ENCODE measurements at regions not wholly inside any gene's neighbourhood (a gene's known extent, or its start where the extent isn't known, plus 50 kb on each side); places are given as distances from the start of the nearest gene placed in this dataset.

DNA sequence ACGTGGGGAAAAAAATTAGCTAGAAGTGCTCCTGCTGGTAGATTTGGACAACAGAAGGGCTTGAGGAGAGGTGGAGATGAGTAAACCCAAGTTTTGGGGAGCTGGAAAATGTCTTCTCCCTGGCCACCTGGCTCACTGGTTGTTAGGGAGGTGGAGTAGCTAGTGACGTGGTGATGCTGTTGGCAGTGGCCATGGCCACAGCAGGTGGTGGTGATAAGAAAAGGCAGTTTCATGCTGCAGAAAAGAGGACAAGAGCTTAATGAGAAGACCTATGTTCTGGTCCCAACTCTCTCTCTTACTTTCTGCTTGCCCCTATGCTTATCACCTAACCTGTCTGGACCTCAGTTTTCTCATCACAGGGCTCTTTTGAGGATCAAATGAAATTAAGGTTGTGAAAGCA is 223.5 kb upstream of the N4BP1 start:
- no peak overlapping the region for H3K27ac ChIP-seq
- TF ChIP-seq, protein P1, sequence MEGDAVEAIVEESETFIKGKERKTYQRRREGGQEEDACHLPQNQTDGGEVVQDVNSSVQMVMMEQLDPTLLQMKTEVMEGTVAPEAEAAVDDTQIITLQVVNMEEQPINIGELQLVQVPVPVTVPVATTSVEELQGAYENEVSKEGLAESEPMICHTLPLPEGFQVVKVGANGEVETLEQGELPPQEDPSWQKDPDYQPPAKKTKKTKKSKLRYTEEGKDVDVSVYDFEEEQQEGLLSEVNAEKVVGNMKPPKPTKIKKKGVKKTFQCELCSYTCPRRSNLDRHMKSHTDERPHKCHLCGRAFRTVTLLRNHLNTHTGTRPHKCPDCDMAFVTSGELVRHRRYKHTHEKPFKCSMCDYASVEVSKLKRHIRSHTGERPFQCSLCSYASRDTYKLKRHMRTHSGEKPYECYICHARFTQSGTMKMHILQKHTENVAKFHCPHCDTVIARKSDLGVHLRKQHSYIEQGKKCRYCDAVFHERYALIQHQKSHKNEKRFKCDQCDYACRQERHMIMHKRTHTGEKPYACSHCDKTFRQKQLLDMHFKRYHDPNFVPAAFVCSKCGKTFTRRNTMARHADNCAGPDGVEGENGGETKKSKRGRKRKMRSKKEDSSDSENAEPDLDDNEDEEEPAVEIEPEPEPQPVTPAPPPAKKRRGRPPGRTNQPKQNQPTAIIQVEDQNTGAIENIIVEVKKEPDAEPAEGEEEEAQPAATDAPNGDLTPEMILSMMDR (conservative IDR thresholded peaks at IDR 0.05), result no peak

DNA sequence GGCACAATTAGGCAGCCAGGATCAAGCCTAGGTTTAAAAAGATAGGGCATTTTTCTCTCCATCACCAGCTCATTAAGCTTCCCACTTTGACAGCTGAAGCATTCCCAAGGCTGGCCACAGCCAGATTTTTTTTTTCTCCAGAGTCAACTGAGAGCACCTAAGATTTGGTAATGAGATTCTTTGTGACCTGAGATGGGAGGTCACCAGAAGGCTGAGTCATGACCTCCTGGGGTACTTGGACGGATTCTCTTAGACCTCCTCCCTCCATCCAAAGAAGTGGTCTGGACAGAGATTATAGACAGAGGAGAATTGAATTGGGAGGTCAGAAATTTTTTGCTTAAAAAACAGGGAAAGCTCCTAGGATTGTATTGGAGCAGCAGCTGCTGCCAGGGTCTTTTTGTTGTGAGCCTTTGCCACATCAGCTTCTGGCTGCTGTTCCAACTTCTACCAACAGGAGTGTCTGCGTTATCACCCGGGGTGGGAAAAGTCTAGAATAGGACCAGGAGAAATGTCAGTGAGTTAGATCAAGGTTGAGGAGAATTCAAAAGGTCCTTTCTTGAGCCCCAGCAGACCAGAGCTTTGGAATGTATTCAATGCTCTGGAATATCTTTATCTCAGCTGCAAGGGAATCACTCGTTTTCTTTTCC is 221.2 kb upstream of the N4BP1 start:
- TF ChIP-seq, protein P1 (conservative IDR thresholded peaks at IDR 0.05), result no peak; the same call in 1 of the 2 replicates
- no peak overlapping the region for H3K27ac ChIP-seq

DNA sequence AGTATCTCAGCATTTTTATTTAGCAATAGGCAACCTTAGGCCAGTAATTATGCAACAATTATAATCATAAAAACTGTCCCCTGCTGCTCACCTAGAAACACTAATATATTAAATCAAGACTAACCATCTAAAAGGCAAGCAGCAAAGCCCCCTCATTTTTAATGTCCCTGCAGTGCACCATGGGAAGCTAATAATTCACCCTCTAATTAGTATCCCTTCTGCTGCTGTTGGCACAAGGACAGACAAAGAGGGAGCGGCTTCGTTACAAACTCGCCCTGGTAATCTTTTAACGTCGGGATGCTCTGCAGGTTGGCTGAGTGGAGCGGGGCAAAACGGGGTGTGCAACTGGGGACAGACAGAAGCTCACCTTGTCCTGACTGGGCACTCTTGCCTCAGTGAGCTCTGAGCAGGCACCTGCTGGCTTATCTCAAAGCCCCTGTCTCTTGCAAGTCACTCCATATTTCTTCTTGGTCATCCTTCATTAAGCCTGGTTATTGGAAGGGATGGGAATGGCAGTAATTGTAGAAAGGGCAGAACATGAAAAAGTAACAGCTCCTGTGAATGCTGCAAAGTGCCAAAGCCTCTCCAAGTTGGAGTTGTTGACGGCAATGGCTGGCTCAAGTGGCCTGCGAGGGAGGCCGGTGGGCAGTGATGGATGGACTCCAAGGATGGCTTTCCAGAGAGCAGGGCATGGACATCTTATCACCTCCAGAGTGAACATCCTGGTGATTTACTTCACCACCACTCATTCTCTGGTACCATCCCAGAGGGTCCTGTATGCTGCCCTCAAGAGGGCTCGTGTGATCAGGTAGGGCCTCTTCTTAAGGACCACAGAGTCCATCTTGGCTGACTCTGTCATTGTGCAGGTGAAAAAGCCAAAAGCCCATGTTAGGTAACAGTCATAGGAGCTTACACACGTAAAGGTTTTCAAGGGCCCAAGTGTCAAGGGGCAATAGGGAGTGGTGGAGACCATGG is 219.6 kb upstream of the N4BP1 start:
- no peak overlapping the region for H3K27ac ChIP-seq
- TF ChIP-seq, protein P1 (conservative IDR thresholded peaks at IDR 0.05), result no peak

DNA sequence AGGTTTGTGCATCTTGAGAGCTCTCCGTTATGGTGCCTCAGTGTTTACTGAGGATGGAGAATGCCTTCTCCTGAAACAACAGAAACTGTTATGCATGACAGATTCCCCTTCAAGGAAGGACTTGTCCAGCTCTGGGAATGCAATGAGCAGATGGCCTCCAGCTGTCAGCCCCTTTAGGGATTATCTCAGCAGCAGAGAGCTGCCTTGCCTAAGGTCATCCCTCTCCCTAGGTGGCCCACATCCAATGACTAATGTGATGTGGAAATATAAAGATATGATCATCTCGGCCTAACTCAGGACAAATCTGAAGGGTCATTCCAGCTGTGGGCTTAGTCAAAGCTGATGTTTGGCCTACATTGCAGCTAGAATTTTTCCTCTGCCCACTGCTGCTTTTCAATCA is 214.3 kb upstream of the N4BP1 start:
- H3K27ac ChIP-seq, result no peak overlapping the region
- TF ChIP-seq, protein P1 (conservative IDR thresholded peaks at IDR 0.05), result no peak

DNA sequence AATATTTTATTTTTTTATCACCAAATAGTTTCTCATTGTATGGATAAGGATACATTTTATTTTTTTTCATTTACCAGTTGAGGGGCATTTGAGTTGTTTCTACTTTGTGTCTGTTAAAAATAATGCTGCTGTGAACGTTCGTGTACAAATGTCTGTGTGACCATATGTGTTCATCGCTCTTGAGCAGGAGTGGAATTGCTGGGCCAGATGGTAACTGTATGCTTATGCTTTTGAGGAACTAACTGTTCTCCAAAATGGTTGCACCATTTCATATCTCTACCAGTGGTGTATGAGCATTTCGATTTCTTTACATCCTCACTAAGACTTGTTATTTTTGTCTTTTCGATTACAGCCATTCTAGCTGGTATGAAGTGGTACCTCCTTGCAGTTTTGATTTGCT is 212.5 kb upstream of the N4BP1 start:
- H3K27ac ChIP-seq, result no peak overlapping the region
- TF ChIP-seq, protein P1 (conservative IDR thresholded peaks at IDR 0.05), result no peak

DNA sequence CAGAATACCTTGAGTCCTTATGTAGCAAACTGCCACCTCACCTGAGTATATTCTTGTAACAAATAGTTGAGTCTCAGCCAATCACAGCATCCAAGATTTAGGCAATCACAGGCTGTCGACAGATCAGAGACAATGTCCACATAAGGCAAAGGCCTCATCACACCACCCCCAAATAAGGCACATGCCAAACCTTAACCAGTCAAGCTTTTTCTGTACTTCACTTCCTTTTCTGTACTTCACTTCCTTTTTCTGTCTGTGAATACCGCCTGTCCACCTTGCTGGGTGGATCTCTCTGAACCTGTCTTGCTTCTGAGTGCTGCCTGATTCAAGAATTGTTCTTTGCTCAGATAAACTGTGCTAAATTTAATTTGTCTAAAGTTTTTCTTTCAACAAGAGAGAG is 210.4 kb upstream of the N4BP1 start:
- TF ChIP-seq, protein P1 (conservative IDR thresholded peaks at IDR 0.05), result no peak
- H3K27ac ChIP-seq, result no peak overlapping the region

DNA sequence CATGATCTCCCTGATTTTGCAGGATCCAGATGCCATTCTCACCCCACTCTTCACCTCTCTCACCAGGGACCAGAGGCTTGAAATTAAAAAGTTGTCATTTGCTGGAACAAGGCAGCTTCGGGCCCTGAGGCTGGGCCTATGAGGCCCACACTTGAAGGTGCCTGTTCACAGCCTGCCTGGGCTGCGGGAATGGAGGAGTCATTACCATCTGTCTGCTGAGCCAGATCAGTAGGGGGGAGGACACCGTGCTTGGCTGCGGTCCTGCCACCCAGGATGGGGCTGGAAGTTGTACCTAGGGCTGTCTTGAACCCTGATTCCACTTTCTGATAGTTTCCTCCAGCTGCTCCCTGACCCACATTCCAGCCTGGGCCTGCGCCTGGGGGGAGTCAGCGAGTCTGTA is 208.3 kb upstream of the N4BP1 start:
- TF ChIP-seq, protein P1 (conservative IDR thresholded peaks at IDR 0.05), result no peak
- no peak overlapping the region for H3K27ac ChIP-seq
